ENCODE measurements at regions not wholly inside any gene's neighbourhood (a gene's known extent, or its start where the extent isn't known, plus 50 kb on each side); places are given as distances from the start of the nearest gene placed in this dataset.

- TF ChIP-seq EZH2phosphoT487 (IDR thresholded peaks at IDR 0.05; ENCODE audit: insufficient read depth, low read depth) (no peak), EZH2 (IDR thresholded peaks at IDR 0.05; ENCODE audit: insufficient read depth, poor library complexity, severe bottlenecking) (no peak)
These were observed 535.5 kb upstream of the ID2 start for GRCh38 chr2:8146132-8147005.

All from GM23248 (cell line).